Activated T-helper 1 cell treated with anti-CD3 and anti-CD28 coated beads, Interleukin-12 subunit alpha, Interleukin-12 subunit beta, Interleukin-2, Interleukin-4 antibody, amounts not matched to agents 30 ng/mL and 10 ng/mL and 1 ng/mL, durations not matched to agents 14 hours and 24 hours and 36 hours (primary cell): ENCODE measurements at regions not wholly inside any gene's neighbourhood (a gene's known extent, or its start where the extent isn't known, plus 50 kb on each side); places are given as distances from the start of the nearest gene placed in this dataset.

Experiments used
- DNase-seq: peaks from one replicate; pipeline ENCODE4 v3.0.0; 2021; ENCODE audit warnings: low spot score
- H3K27ac Mint-ChIP-seq: one replicate; pipeline ENCODE4 v1.8.0; 2021; ENCODE audit warnings: mild to moderate bottlenecking, mixed read lengths
- H3K27me3 Mint-ChIP-seq: one replicate; pipeline ENCODE4 v1.8.0; 2022; ENCODE audit warnings: mild to moderate bottlenecking, moderate library complexity, mixed read lengths; ENCODE audit not compliant: insufficient read depth
- H3K36me3 Mint-ChIP-seq: one replicate; pipeline ENCODE4 v1.8.0; 2021; ENCODE audit warnings: low read depth, mixed read lengths
- H3K4me1 Mint-ChIP-seq: one replicate; pipeline ENCODE4 v1.8.0; 2021; ENCODE audit warnings: low read depth, mixed read lengths
- H3K4me3 Mint-ChIP-seq: one replicate; pipeline ENCODE4 v1.8.0; 2021; ENCODE audit warnings: mild to moderate bottlenecking, moderate library complexity, mixed read lengths
- H3K9me3 Mint-ChIP-seq: one replicate; pipeline ENCODE4 v1.8.0; 2021; ENCODE audit warnings: mixed read lengths
- intact Hi-C: fragments of 100-400 bp; cut with micrococcal nuclease; formaldehyde crosslinking; loops from one replicate; pipeline ENCODE4 v1.15.1; 2024

DNA sequence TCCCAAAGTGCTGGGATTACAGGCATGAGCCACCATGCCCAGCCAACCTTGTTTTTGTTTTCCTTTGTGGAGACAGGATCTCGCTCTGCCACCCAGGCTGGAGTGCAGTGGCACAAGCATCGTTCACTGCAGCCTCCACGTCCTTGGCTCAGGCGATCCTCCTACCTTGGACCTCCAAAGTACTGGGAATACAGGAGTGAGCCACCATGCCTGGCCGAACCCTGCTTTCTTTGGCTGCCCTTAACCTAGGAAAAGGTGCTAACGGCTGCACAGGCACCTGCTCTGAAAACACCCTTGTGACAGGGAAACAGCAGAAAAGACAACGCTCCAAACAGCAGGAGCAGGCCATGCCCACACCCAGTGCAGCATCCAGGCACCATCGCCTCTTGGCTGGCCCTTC is 71.9 kb downstream of the OAT start:
- intact Hi-C loops, result no loop called here
- Mint-ChIP-seq H3K4me1 (peaks cover 4% of the 10 kb centered on the region), H3K36me3 (no peaks in the 10 kb centered on the region), H3K9me3 (no peaks in the 10 kb centered on the region), H3K27me3 (no peaks in the 10 kb centered on the region), H3K27ac (no peak overlapping the region), H3K4me3 (no peak overlapping the region)
- DNase-seq, result no peak

DNA sequence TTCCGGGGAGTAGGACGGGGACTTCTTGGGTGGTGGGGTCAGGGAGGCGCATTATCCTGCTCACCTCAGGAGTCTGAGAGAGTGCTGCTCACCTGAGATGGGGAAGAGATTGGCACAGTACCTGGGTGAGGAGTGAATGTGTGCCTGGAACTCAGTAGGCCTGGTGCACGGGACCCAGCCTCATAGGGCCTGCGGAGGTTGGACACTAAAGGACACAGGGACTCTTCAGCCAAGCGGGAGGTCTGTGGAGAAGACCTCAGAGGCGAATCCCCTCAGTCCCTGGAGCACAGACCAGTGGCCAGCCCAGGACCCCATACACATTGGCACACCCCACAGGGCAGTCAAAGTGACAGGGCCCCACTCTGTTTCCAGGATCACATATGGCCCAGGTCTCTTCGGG is 73.2 kb downstream of the OAT start:
- no peaks in the 10 kb centered on the region for H3K27me3 Mint-ChIP-seq

DNA sequence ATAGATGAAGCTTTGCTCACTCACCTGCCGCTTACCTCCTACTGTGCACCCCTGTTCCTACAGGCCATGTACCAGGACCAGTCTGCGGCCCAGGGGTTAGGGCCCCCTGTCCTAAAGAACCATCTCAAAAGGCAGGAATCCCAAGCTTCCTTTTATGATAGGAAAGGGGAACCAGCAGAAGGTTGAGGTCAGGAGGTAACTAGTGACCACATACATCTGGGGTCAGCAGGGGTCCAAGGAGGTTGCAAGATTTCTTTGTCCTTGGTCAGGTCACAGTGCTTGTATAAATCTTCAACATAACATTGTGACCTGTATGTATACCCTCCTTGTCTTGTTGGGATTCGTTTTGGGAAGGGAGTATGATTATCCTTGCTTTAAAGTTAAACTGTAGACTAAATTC is 73.8 kb downstream of the OAT start:
- H3K9me3 Mint-ChIP-seq, result no peaks in the 10 kb centered on the region
- peaks cover 15% of the 10 kb centered on the region for H3K4me1 Mint-ChIP-seq
- no peak for DNase-seq
- H3K27ac Mint-ChIP-seq, result no peak overlapping the region
- no peaks in the 10 kb centered on the region for H3K27me3 Mint-ChIP-seq
- intact Hi-C loops, result no loop called here
- no peaks in the 10 kb centered on the region for H3K36me3 Mint-ChIP-seq
- no peak overlapping the region for H3K4me3 Mint-ChIP-seq

More for the DNA sequence above, 73.2 kb downstream of the OAT start:
- Mint-ChIP-seq H3K9me3 (no peaks in the 10 kb centered on the region), H3K36me3 (no peaks in the 10 kb centered on the region), H3K4me1 (peaks cover 15% of the 10 kb centered on the region), H3K4me3 (no peak overlapping the region), H3K27ac (no peak overlapping the region)
- no peak for DNase-seq
- intact Hi-C loops, result no loop called here

DNA sequence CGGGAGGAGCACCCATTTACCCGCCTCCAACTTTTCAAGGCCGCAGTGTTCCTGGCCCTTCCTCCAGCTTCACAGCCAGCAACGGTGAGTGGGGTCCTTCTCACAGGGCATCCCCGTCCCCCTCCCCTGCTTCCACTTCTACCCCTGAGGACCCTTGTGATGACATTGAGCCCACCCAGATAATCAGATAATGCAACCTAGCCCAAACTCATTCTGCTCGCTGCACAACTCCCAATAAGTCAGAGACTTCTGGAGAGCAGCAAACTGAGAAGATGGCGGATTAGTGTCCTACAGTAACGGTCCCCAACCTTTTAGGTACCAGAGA is 74.5 kb downstream of the OAT start:
- Mint-ChIP-seq H3K4me3 (no peak overlapping the region), H3K27ac (no peak overlapping the region), H3K36me3 (no peaks in the 10 kb centered on the region), H3K27me3 (no peaks in the 10 kb centered on the region), H3K9me3 (no peaks in the 10 kb centered on the region), H3K4me1 (peaks cover 15% of the 10 kb centered on the region)
- DNase-seq, result no peak
- intact Hi-C loops, result no loop called here

DNA sequence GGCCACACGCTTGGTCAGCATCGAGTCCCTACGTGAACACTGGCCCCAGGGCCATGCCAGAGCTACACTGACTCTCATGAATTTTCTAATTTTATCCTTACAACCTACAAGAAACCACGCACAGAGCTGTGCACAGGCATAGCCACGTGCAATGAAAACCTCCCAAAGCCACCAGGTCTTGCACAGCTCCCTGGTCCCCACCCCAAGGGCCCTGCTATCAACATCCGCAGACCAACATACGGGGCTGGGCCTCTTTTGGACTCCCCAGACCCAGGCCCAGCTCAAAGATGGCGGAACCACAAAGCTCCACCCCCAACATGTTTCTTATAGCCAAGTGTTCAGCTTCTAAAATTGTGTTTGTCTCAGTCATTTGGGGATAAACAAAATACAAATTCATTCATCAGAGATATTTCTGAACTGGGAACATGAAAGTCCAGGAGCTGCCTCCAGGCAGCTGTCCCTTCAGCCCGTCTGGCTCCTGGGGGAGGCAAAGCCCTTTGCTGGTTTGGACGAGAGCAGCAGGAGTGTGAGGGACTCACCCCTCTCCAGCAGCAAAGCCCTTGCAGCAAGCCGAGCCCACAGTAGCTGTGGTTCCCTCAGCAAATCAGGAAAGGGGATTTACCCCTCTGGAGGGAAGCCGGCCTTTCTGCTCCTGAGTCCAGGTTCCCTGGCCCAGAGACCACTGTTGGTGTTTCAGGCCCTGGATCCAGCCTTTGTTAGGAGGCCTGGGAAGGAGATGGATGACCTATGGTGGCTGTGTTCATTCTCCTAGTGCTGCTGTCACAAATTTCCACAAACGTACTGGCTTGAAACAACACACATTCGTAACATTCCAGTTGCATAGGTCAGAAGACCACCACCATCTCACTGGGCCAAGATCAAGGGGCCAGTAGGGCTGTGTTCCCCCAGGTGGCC is 75.1 kb downstream of the OAT start:
- no peaks in the 10 kb centered on the region for H3K9me3 Mint-ChIP-seq
- peaks cover 15% of the 10 kb centered on the region for H3K4me1 Mint-ChIP-seq
- no peak overlapping the region for H3K27ac Mint-ChIP-seq
- H3K27me3 Mint-ChIP-seq, result no peaks in the 10 kb centered on the region
- H3K36me3 Mint-ChIP-seq, result no peaks in the 10 kb centered on the region
- intact Hi-C loops, result no loop called here
- DNase-seq, result no peak
- H3K4me3 Mint-ChIP-seq, result no peak overlapping the region

DNA sequence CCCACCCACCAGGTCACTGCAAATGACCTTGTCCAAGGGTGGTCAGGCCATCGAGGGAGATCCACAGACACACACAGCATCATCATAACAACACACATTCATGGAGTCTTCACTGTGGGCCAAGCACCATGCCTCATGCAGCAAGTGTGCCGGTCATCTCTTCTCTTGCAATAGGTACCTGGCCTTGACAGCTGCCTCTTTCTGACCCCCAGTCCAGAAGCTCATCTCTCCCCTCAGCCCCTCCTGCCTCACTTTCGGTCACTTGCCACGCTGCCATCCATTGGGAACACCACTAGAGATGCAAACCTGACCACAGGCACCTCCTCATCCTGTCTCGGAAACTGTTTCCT is 75.9 kb downstream of the OAT start:
- H3K9me3 Mint-ChIP-seq, result no peaks in the 10 kb centered on the region
- DNase-seq, result no peak
- H3K27ac Mint-ChIP-seq, result no peak overlapping the region
- H3K4me3 Mint-ChIP-seq, result no peak overlapping the region
- no peaks in the 10 kb centered on the region for H3K27me3 Mint-ChIP-seq
- H3K4me1 Mint-ChIP-seq, result peaks cover 15% of the 10 kb centered on the region
- H3K36me3 Mint-ChIP-seq, result no peaks in the 10 kb centered on the region
- intact Hi-C loops, result no loop called here

DNA sequence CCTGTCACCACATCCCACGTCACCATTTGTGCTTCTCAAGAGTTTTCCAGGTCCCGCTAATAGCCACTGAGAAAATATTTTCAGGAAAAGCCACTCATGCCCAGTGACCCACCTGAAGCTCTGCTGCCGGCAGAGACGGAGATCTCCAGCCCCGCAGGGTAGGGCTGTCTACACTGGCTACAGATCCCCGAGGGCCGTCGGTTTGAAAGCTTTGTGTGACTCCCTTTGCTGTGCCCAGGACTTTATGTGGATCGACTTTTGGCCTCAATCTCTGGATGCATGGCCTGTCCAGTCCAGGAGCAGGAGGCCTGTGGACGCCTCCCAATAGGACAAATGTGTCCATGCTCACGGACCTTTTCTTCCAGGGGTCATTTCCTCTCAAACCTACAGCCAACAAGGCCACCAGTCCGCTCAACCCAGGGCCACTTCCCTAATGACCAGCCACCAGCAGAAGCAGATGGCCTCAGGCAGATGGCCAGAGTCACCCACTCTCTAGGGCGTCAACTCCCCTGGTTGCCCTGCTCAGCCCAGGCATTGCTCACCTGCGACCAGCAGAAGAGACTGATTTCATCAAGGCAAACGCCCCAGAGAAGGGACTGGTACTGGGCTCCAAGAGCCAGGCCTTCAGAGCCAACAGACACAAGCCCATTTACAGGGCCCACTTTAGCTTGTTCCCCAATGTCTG is 76.4 kb downstream of the OAT start:
- no peaks in the 10 kb centered on the region for H3K36me3 Mint-ChIP-seq
- intact Hi-C loops, result no loop called here
- H3K4me1 Mint-ChIP-seq, result peaks cover 15% of the 10 kb centered on the region
- no peak overlapping the region for H3K27ac Mint-ChIP-seq
- H3K4me3 Mint-ChIP-seq, result no peak overlapping the region
- H3K27me3 Mint-ChIP-seq, result no peaks in the 10 kb centered on the region
- no peaks in the 10 kb centered on the region for H3K9me3 Mint-ChIP-seq
- no peak for DNase-seq

DNA sequence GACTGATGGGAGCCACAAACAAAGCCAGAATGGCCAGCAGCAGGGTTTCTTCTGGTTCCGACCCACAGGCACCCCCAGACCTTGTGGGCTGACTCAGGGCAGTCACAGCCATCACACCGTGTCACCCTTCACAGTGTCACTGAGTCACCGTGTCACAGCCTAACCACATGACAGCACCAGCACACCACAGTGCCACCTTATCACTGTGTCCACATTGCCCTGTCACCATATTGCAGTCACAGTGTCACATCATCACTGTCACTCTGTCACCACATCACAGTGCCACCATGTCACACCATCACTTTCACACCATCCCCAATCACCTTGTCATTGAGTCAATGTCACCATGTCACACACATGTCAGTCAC is 77.0 kb downstream of the OAT start:
- H3K4me3 Mint-ChIP-seq, result no peak overlapping the region
- no peaks in the 10 kb centered on the region for H3K36me3 Mint-ChIP-seq
- no peaks in the 10 kb centered on the region for H3K9me3 Mint-ChIP-seq
- H3K27me3 Mint-ChIP-seq, result no peaks in the 10 kb centered on the region
- H3K4me1 Mint-ChIP-seq, result peaks cover 15% of the 10 kb centered on the region
- H3K27ac Mint-ChIP-seq, result no peak overlapping the region
- peak; percentile 40 for DNase-seq
- intact Hi-C loops, result no loop called here

DNA sequence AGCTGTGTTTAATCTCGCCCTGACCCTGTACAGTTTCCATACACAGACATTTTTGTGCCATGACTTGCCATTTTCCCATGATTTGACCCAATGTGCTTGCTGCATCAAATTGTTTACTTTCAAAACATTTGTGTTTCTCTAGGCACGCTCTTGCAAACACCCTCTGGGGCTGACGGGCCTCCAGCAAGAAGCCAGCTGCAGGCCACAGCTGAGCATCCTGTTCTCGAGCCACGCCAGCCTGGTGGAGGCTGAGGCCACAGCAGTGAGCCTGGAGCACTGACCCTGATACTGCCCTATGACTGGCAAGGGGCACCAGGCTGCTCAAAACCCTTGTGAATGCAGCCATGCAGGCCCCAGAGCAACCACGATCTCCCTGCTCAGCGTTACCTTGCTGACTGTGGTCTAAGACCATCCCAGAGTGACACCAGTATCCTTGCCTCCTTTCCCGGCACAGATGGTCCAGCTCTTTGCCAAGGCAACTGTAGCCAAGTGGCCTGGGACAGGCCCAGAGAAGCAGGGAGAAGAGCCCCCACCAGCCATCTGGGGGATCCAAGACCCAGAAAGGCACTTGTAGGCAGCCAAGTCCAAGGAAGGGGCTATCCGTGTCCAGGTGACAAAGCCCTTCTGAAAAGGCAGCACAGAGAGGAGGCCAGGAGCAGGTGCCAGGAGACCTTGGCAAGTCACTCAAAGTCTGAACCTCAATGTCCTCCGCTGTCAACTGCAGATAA is 78.5 kb downstream of the OAT start:
- intact Hi-C loops, result no loop called here
- Mint-ChIP-seq H3K4me3 (no peak overlapping the region), H3K36me3 (no peaks in the 10 kb centered on the region), H3K27me3 (no peaks in the 10 kb centered on the region), H3K4me1 (peaks cover 15% of the 10 kb centered on the region), H3K27ac (no peak overlapping the region), H3K9me3 (no peaks in the 10 kb centered on the region)
- no peak for DNase-seq

DNA sequence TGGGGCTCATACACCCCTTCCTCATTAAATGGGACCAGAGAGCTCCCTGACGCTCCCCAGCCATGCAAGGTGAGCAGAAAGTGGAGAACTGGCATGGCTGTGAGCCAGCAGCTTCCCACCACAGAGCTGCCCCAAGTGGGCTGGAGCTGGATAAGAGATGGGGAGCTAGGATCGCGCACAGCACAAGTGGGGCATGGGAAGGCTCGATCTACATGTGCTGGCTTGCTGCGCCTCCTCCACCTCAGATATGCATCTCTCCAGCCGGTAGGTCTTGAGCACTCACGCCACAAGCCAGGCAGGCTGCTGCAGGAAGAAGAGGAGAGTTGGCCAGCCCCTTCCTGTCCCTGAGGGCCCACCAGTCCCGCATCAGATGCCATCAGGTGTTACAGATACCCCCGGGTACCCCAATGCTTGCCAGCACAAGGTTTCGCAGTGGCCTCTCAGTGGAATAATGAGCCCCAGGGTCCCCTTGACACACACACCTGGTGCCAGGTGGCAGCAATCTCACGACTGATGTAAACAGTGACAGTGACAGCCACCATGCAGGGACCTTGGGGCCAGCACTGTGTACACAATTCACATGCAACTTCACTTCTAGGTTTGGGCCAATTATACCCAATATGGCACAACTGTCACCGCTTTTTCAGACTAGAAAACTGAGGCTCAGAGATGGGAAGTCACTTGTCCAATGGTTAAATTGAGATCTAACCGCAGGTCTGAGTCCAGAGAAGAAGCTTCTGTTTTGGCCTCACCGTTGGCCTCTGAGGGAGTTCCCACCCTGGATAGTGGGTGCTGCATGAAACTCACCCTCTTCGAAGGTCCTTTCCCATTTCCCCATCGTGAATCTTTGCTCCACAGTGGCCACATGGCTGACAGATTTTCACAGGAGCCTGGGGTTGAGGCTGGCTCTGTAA is 79.3 kb downstream of the OAT start:
- DNase-seq, result no peak
- Mint-ChIP-seq H3K27ac (no peak overlapping the region), H3K4me3 (no peak overlapping the region), H3K9me3 (no peaks in the 10 kb centered on the region), H3K4me1 (peaks cover 15% of the 10 kb centered on the region), H3K27me3 (peaks cover 4% of the 10 kb centered on the region), H3K36me3 (no peaks in the 10 kb centered on the region)
- intact Hi-C loops, result no loop called here

DNA sequence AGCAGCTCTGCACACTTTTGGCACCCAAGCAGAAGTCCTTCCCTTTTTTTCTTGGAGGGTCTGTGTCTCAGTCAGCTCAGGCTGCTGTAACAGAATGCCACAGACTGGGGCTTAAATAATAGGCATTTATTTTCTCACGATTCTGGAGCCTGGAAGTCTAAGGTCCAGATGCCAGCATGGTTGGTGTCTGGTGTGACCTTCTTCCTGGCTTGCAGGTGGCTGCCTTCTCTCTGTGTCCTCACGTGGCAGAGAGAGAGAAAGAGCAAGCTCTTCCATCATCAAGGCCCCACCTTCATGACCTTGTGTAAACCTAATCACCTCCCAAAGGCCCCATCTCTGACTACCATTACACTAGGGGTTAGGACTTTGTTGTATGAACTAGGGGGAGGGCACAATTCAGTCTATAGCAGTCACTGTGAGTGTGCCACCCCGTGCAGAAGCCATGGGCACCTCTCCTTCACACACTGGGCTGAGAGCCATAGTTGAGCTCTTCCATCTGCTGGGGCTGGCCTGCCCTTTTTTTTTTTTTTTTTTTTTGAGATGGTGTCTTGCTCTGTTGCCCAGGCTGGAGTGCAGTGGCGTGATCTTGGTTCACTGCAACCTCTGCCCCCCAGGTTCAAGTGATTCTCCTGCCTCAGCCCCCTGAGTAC is 80.3 kb downstream of the OAT start:
- Mint-ChIP-seq H3K36me3 (no peaks in the 10 kb centered on the region), H3K27me3 (peaks cover 6% of the 10 kb centered on the region), H3K4me1 (peaks cover 15% of the 10 kb centered on the region), H3K9me3 (no peaks in the 10 kb centered on the region), H3K27ac (no peak overlapping the region), H3K4me3 (no peak overlapping the region)
- intact Hi-C loops, result no loop called here
- no peak for DNase-seq

DNA sequence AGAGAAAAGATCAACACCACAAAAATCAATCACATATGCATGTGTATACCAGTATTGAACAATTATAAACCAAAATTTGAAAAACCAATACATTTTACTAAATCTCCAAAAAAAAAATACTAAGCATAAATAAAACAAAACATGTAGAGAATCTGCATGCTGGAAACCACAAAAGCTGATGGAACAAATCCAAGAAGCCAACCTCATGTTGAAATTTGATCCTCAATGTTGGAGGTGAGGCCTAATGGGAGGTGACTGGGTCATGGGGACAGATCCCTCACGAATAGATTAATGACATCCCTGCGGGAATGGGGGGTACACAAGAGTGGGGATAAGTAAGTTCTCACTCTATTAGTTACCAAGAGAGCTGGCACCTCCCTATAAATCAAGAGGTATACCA is 82.5 kb downstream of the OAT start:
- H3K4me1 Mint-ChIP-seq, result peaks cover 5% of the 10 kb centered on the region
- DNase-seq, result no peak
- no peak overlapping the region for H3K4me3 Mint-ChIP-seq
- peaks cover 8% of the 10 kb centered on the region for H3K9me3 Mint-ChIP-seq
- H3K27ac Mint-ChIP-seq, result no peak overlapping the region
- H3K27me3 Mint-ChIP-seq, result peaks cover 8% of the 10 kb centered on the region
- intact Hi-C loops, result no loop called here
- no peaks in the 10 kb centered on the region for H3K36me3 Mint-ChIP-seq
